ENCODE measurements at regions not wholly inside any gene's neighbourhood (a gene's known extent, or its start where the extent isn't known, plus 50 kb on each side); places are given as distances from the start of the nearest gene placed in this dataset.

- TF ChIP-seq EZH2 (IDR thresholded peaks at IDR 0.05; ENCODE audit: insufficient read depth, poor library complexity, severe bottlenecking) = no peak
- no peak for TF ChIP-seq EZH2phosphoT487 (IDR thresholded peaks at IDR 0.05; ENCODE audit: insufficient read depth, low read depth)
Measured at GRCh38 chr22:49640366-49641095, 187.1 kb downstream of the BRD1 start.
